ENCODE measurements at regions not wholly inside any gene's neighbourhood (a gene's known extent, or its start where the extent isn't known, plus 50 kb on each side); places are given as distances from the start of the nearest gene placed in this dataset.

GRCh38 chr3:76352511-76353284, 567.3 kb upstream of the ZNF717 start:
- no peak for DNase-seq (ENCODE audit: low read depth)
- no peak overlapping the region for H3K4me3 ChIP-seq (ENCODE audit: low read depth, low read length)
- no peak for TF ChIP-seq CTCF (IDR thresholded peaks at IDR 0.05; ENCODE audit: insufficient read depth, low read length)

- TF ChIP-seq CTCF (IDR thresholded peaks at IDR 0.05; ENCODE audit: insufficient read depth, low read length), result no peak
- no peak overlapping the region for H3K4me3 ChIP-seq (ENCODE audit: low read depth, low read length)
- DNase-seq (ENCODE audit: low read depth), result no peak
Measured at GRCh38 chr3:76353683-76354082, 568.3 kb upstream of the ZNF717 start.

GRCh38 chr3:76361010-76361409, 575.7 kb upstream of the ZNF717 start:
- no peak for TF ChIP-seq CTCF (IDR thresholded peaks at IDR 0.05; ENCODE audit: insufficient read depth, low read length)
- H3K4me3 ChIP-seq (ENCODE audit: low read depth, low read length), result no peak overlapping the region
- no peak for DNase-seq (ENCODE audit: low read depth)

- no peak for DNase-seq (ENCODE audit: low read depth)
- no peak overlapping the region for H3K4me3 ChIP-seq (ENCODE audit: low read depth, low read length)
- no peak for TF ChIP-seq CTCF (IDR thresholded peaks at IDR 0.05; ENCODE audit: insufficient read depth, low read length)
Measured at GRCh38 chr3:76362643-76363042, 577.3 kb upstream of the ZNF717 start.

GRCh38 chr3:76365275-76365674, 579.9 kb upstream of the ZNF717 start:
- no peak for DNase-seq (ENCODE audit: low read depth)
- no peak for TF ChIP-seq CTCF (IDR thresholded peaks at IDR 0.05; ENCODE audit: insufficient read depth, low read length)
- H3K4me3 ChIP-seq (ENCODE audit: low read depth, low read length), result no peak overlapping the region

- no peak overlapping the region for H3K4me3 ChIP-seq (ENCODE audit: low read depth, low read length)
- no peak for DNase-seq (ENCODE audit: low read depth)
- TF ChIP-seq CTCF (IDR thresholded peaks at IDR 0.05; ENCODE audit: insufficient read depth, low read length), result no peak
Measured at GRCh38 chr3:76367281-76367680, 581.9 kb upstream of the ZNF717 start.

GRCh38 chr3:76369170-76369569, 583.8 kb upstream of the ZNF717 start:
- H3K4me3 ChIP-seq (ENCODE audit: low read depth, low read length), result no peak overlapping the region
- DNase-seq (ENCODE audit: low read depth), result no peak
- TF ChIP-seq CTCF (IDR thresholded peaks at IDR 0.05; ENCODE audit: insufficient read depth, low read length), result no peak

Data from fibroblast of the aortic adventitia (primary cell).